HepG2 (cell line): ENCODE measurements at regions not wholly inside any gene's neighbourhood (a gene's known extent, or its start where the extent isn't known, plus 50 kb on each side); places are given as distances from the start of the nearest gene placed in this dataset.

Source experiments
- CEBPG ChIP-seq: IDR thresholded peaks from 2 replicates; pipeline ENCODE4 v1.6.1; 2016
- RBFOX2 ChIP-seq: fragments of 200-400 bp; formaldehyde crosslinking; IDR thresholded peaks from 2 replicates; pipeline ENCODE4 v1.6.1; 2017; ENCODE audit warnings: low read depth, mild to moderate bottlenecking, low read length
- ZBTB7A ChIP-seq: sonication (generic); formaldehyde crosslinking; IDR thresholded peaks from 2 replicates; pipeline ENCODE4 v1.8.0; 2022; ENCODE audit warnings: mild to moderate bottlenecking, missing genetic modification reagents
- ZNF326 ChIP-seq: sonication (generic); formaldehyde crosslinking; IDR thresholded peaks from 2 replicates; pipeline ENCODE4 v1.4.0; 2020; ENCODE audit warnings: missing genetic modification reagents, borderline replicate concordance
- TF ChIP-seq, protein P1 (sequence below): sonication (generic); formaldehyde crosslinking; IDR thresholded peaks from 2 replicates; pipeline ENCODE4 v1.4.0; 2020; ENCODE audit warnings: missing genetic modification reagents
- TF ChIP-seq, protein P2 (sequence below): sonication (generic); formaldehyde crosslinking; IDR thresholded peaks from 2 replicates; pipeline ENCODE4 v1.5.0; 2020; ENCODE audit warnings: mild to moderate bottlenecking, missing genetic modification reagents, moderate library complexity
- TF ChIP-seq, protein P3 (sequence below): sonication (generic); formaldehyde crosslinking; IDR thresholded peaks from 2 replicates; pipeline ENCODE4 v1.4.0; 2020; ENCODE audit warnings: missing genetic modification reagents
- TF ChIP-seq, protein P4 (sequence below), 2 experiments: IDR thresholded peaks; 2 replicates each; pipeline ENCODE4 v1.6.1; 2011 to 2012; ENCODE audit warnings: low read length in 2 of 2, borderline replicate concordance in 1 of 2, low read depth in 1 of 2, mild to moderate bottlenecking in 1 of 2, moderate library complexity in 1 of 2

DNA sequence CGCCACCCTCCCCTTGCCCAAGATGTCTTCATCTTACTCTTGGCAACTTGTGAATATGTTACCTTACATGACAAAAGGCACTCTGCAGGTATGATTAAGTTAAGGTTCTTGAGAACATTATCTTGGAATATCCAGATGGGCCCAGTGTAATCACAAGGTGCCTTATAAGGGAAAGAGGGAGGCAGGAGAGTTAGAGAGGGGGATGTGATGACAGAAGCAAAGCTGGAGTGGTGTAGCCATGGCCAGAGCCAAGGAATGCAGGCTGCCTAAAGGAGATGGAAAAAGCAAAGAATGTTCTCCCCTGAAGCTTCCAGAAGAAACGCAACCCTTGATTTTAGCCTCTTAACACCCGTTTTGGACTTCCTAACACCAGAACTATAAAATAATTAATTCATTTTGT, 318.0 kb downstream of the C7orf25 start:
- TF ChIP-seq, protein P1, sequence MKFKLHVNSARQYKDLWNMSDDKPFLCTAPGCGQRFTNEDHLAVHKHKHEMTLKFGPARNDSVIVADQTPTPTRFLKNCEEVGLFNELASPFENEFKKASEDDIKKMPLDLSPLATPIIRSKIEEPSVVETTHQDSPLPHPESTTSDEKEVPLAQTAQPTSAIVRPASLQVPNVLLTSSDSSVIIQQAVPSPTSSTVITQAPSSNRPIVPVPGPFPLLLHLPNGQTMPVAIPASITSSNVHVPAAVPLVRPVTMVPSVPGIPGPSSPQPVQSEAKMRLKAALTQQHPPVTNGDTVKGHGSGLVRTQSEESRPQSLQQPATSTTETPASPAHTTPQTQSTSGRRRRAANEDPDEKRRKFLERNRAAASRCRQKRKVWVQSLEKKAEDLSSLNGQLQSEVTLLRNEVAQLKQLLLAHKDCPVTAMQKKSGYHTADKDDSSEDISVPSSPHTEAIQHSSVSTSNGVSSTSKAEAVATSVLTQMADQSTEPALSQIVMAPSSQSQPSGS, result no peak
- TF ChIP-seq, protein P2, sequence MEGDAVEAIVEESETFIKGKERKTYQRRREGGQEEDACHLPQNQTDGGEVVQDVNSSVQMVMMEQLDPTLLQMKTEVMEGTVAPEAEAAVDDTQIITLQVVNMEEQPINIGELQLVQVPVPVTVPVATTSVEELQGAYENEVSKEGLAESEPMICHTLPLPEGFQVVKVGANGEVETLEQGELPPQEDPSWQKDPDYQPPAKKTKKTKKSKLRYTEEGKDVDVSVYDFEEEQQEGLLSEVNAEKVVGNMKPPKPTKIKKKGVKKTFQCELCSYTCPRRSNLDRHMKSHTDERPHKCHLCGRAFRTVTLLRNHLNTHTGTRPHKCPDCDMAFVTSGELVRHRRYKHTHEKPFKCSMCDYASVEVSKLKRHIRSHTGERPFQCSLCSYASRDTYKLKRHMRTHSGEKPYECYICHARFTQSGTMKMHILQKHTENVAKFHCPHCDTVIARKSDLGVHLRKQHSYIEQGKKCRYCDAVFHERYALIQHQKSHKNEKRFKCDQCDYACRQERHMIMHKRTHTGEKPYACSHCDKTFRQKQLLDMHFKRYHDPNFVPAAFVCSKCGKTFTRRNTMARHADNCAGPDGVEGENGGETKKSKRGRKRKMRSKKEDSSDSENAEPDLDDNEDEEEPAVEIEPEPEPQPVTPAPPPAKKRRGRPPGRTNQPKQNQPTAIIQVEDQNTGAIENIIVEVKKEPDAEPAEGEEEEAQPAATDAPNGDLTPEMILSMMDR (CRISPR knock-in tag), result no peak
- no peak for TF ChIP-seq CEBPG (CRISPR knock-in tag)
- TF ChIP-seq, protein P3, sequence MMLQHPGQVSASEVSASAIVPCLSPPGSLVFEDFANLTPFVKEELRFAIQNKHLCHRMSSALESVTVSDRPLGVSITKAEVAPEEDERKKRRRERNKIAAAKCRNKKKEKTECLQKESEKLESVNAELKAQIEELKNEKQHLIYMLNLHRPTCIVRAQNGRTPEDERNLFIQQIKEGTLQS (CRISPR knock-in tag), result no peak
- TF ChIP-seq ZBTB7A (CRISPR knock-in tag), result no peak
- TF ChIP-seq RBFOX2, result no peak
- TF ChIP-seq, protein P4, sequence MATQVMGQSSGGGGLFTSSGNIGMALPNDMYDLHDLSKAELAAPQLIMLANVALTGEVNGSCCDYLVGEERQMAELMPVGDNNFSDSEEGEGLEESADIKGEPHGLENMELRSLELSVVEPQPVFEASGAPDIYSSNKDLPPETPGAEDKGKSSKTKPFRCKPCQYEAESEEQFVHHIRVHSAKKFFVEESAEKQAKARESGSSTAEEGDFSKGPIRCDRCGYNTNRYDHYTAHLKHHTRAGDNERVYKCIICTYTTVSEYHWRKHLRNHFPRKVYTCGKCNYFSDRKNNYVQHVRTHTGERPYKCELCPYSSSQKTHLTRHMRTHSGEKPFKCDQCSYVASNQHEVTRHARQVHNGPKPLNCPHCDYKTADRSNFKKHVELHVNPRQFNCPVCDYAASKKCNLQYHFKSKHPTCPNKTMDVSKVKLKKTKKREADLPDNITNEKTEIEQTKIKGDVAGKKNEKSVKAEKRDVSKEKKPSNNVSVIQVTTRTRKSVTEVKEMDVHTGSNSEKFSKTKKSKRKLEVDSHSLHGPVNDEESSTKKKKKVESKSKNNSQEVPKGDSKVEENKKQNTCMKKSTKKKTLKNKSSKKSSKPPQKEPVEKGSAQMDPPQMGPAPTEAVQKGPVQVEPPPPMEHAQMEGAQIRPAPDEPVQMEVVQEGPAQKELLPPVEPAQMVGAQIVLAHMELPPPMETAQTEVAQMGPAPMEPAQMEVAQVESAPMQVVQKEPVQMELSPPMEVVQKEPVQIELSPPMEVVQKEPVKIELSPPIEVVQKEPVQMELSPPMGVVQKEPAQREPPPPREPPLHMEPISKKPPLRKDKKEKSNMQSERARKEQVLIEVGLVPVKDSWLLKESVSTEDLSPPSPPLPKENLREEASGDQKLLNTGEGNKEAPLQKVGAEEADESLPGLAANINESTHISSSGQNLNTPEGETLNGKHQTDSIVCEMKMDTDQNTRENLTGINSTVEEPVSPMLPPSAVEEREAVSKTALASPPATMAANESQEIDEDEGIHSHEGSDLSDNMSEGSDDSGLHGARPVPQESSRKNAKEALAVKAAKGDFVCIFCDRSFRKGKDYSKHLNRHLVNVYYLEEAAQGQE (IDR thresholded peaks at IDR 0.05; ENCODE audit: borderline replicate concordance in 1 of 2, low read depth in 1 of 2, low read length in 2 of 2), result no peak
- no peak for TF ChIP-seq ZNF326
